GM11168 (cell line): ENCODE measurements at regions not wholly inside any gene's neighbourhood (a gene's known extent, or its start where the extent isn't known, plus 50 kb on each side); places are given as distances from the start of the nearest gene placed in this dataset.

Experiments used
- in situ Hi-C: fragments of 300-500 bp; cut with MboI; formaldehyde crosslinking; loops from one replicate; pipeline ENCODE4 v1.12.0; 2022; ENCODE audit warnings: low sequenced_read_pairs; ENCODE audit not compliant: unreplicated experiment

DNA sequence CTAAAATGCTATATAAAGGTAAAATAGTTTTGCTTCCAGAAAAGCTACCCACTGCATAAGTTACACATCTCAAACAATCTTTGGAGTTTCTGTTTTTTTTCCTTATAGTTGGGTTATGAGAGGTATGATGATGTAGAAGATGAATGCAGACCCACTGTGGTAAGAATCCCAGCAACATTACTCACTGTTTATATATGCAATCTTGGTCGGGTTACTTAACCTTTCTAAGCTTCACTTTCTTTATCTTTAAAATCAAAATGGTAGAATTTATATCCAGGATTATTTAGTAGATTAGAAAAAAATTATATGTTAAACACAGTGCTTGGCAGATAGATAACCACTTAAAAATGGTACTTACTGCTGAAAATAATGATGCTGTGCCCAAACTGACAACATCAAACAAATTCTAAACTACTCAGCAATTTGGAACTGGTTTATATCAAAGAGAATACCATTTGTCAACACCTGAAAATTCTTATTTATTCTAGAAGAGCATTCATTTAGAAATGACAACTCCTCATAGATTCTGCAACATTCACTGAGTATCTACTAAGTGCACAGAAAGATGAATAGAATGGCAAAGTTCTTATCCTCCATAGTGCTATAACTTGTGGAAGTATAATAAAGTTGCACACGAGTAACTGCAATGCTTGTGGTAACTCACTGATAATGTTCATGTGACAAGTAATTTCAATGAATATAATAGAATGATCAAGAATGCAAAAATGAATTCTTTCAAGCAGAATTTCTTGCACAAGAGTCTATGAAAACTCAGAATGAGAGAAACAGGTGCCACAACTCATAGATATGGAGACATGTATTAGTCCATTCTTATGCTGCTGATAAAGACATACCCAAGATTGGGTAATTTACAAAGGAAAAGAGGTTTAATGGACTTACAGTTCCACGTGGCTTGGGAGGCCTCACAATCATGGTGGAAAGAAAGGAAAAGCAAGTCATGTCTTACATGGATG lies 129.0 kb upstream of the SLC7A14 start:
- in situ Hi-C loops: no loop called here

DNA sequence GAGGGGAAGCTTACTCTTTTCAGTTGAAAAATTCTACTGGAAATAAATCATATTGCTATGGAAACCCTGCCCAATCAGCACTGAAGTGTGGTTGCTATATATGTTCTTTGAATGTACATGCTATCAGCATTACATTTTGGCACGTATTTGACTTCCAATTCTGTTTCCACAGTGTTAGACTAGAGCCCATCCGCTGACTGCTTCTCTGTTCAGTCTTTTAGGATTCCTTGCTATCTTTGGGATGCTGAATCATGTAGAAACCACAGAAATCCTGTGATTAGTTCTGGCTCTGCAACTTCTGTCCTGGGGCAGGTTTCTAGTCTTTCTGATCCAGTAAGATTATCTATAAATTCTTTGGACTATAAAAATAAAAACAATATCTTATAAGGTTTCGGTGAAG lies 128.2 kb upstream of the SLC7A14 start:
- in situ Hi-C loops: no loop called here

DNA sequence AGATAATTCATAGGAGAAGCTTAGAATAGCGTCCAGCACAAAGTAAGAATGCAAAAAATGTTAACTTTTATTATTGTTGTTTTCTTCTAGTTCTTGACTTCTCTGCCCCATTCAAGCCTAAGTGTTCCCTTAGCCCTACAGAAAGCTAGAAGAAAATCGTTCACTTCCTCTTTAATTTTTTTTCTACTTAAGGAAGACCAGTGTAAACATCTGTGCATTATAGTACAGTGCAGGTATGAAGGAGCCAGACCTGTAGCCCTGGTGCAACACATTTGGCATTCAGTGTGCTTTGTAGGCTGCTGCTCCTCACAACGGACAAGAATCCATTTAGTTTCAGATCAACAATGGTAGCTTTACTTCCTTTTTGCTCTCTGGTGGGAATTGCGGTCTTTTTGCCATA lies 127.8 kb upstream of the SLC7A14 start:
- in situ Hi-C loops: no loop called here

DNA sequence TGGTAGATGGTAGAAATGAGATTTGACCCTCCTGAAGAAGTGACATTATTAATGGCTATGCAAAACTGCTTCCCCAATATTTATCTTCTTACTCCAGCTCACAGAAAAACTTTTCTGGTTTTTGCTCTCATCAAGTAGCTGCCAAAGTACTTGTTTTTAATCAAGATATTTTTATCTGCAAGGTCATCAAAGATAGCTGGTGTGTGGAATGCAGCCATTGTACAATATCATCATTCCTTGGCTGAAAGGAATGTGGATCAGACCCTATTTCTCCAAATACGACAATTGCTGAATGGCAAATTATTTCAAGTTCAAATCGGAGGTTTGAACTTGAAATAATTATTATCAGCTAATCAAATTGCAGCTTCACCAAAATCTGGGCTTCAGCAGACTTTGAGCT lies 126.9 kb upstream of the SLC7A14 start:
- in situ Hi-C loops: no loop called here

DNA sequence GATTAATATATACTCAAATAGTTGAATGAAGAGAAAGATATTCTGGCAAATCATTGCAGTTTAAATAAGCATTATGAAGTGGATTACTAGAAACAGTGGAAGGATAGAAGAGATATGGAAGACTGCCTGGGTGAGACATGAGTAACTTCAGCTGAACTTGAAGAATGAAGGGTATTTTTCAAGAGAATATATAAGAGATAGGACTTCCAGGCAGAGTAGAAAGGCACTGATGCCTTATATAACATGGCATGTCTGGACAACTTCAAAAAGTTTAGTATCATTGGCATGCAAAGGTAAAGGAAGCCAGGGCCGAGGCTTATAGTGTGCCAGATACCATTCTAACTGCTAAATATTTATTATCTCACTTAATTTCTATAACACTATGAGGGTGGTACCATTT lies 126.5 kb upstream of the SLC7A14 start:
- in situ Hi-C loops: no loop called here

DNA sequence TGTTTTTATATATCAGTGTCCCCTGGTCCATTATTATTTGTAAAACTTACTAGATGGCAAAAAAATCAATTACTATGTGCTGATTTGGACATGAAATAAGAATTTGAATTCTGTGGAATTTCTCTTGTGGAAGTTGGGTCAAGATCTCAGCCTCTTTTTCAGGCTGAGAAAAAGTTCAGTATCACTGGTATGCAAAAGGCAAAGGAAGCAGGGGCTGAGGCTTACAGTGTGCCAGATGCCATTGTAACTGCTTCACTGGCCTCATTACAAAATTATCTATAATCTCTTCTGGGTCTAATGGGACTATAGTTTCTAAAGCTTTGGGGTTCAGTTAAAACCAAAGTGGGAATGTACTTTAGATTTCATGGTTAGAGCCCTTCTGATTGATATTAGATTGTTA lies 125.9 kb upstream of the SLC7A14 start:
- in situ Hi-C loops: no loop called here

DNA sequence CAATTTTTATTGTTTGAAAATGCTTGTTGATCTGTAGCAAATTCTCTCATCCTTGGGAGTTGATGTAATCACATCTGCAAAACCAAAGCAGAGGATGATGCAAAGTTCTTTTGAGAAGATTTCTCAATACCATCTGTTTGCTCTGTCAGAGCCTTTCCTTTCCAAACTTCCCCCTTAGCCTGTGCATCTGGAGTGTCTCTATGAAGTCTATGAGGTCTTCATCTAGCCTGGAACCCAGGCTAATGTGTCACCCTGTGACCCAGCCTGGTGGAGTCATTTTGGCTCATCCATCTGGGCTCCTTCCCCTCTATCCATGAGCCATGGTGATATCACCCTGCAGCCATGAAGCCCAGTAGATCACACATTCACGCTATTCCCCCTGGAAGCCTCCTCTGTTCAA lies 123.2 kb upstream of the SLC7A14 start:
- in situ Hi-C loops: no loop called here

DNA sequence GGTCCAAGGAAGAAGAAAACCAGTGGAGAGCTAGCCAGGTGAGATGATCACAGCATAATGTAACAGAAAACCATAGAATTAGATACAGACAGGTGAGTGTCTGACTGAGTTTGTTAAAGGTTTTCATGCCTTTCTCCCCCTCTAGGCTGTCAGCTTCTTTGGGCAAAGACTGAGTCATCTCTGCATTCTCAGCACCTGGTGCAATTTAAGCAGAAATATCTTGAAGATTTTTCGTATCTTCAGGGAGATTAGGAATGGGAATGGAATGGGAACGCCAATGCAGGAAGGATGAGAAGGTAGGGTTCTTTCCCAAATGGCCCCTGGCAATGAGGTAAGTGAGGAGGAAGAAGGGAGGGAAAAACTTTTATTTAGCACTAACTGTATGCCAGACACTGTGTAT lies 122.0 kb upstream of the SLC7A14 start:
- in situ Hi-C loops: no loop called here

DNA sequence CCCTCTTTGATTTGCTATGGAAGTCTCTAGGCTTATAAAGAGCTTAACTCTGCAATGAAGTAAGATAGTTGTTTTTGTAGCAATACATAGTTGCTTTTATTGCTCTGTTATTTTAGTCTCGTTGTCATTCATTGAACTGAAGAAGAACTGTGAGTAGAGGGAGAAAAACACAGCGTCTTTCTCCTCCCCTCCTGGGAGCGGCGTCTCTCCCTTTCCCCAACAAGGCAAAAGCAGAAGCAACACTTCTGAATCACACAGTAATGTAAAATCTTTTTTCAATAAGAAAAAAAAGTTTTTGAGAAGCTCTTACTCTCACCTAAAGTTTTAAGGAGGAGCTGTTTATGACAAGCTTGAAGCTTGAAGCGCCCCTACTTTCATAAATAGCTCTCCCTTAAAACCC lies 119.3 kb upstream of the SLC7A14 start:
- in situ Hi-C loops: no loop called here

DNA sequence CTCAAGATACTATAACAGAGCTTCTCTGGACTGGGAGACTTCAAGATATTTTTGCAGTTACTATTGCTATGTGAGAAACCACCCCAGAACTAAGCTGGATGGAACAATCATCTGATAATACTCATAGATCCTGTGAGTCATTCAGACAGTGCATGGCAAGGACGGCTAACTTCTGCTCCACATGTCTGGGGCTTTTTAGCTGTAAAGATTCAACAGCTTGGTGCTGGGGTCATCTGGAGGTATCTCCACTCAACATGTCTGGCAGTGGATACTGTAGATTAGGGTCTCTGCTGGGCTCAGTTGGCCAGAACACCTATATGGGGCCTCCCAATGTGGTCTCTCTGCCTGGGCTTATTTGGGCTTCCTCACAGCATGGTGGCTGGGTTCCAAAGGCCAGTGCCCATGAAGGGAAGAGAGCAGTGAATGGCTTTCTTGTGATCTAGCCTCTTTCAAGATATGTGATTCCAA lies 117.3 kb upstream of the SLC7A14 start:
- in situ Hi-C loops: no loop called here

DNA sequence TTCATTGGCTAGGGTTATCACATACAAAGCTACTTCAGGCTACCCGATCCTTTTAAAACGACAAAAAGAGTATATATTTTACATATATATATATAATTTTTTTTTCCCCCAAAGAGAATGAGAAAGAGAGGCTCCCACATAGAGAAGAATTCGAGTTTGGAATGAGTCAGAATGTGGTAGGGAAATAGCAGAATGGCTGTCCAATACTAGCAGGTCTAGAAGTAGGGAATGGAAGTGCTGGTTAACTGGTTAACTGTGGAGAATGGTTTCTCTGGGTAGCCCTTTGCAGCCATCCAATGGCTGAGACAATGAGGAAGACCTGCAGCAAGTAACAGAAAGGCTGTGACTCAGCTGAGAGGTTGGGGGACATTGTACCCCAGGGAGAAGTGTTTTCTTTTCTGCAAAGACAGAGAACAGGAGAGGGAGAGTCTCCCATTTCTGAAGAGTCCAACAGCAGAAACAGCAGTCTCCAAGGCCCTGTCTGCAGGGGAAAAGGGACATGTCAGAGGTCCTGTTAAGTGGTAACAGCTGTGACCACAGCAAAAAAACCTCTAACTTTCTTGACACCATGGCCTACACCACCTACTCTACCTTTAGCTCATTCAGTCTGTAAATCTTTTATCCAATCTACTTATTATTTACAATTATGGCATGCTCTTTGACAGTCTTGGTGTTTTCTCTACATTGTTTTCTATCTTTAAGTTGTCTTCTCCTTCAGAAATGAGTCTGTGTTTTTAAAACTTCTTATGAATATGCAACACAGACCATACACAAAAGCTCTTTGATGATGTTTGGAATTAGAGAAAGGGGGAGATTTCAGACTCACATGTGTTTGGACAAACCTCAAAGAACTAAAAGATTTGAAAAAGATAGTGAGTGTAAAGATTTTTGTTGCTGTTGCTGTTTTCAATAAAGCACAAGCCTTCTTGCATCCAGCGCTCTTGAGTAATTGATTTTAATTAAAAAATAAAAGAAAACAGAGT lies 116.1 kb upstream of the SLC7A14 start:
- in situ Hi-C loops: no loop called here

DNA sequence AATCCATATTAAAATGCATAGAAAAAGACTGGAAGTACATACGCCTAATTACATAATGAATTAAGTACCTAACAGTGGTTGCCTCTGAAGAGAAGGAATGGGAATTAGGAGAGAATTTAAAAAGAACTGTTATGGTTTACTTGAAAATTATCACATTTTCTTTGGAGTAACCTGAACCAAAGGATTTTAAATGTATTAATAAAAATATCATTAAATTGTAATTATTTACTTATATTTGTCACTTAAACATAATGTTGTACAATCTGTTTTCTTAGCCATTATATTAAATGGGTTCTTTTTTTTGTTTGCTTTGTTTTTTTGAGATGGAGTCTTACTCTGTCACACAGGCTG lies 114.2 kb upstream of the SLC7A14 start:
- in situ Hi-C loops: no loop called here

DNA sequence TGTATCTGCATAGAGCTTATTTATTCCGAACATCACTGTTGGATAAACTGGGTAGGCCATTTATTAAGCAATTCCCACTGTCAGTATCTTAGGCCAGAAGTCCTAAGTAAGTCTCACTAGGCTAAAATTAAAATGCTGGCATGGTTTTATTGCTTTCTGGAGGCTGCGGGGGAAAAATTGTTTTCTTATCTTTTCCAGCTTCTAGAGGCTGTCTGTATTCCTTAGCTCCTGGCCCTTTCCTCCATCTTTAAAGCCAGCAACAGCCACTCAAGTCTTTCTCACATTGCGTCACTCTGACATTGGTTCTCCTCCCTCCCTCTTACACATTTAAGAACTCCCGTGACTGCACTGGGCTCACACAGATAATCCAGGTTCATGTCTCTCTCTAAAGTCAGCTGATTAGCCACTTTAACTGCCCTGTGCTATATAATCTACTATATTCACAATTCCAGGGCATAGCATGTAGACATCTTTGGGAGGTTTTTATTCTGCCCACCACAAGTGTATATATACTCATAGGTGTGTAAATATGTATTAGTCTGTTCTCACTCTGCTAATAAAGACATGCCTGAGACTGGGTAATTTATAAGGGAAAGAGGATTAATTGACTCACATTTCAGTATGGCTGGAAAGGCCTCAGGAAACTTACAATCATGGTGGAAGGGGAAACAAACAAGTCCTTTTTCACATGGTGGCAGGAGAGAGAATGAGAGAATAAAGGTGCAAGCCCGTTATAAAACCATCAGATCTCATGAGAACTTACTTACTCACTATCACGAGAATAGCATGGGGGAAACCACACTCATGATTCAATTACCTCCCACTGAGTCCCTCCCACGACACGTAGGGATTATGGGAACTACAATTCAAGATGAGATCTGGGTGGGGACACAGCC lies 113.5 kb upstream of the SLC7A14 start:
- in situ Hi-C loops: loop anchor here (5.0 kb wide), 1 partner anchor 282 kb away; the partner anchor contains the start of gene CLDN11

DNA sequence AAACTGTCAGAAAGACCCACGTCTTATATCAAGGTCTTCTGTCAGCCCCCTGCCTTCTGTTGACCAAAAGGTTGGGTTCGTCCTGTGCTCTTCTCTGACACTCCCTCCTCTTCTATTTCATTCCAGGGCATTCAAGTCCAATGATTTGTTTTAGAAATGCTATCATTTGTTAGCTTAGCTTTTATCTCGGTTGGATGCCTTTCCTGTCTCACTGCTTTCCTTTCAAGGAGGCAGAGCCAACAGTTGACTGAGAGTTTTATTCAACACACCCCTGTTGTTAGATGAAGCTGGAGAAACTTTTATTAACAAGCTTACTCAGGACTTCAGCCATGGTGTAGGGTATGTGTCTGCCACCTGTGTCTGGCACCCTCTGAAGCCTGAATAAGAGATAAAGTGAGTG lies 112.0 kb upstream of the SLC7A14 start:
- in situ Hi-C loops: loop anchor here (5.0 kb wide), 1 partner anchor 281 kb away; the partner anchor contains the start of gene CLDN11

DNA sequence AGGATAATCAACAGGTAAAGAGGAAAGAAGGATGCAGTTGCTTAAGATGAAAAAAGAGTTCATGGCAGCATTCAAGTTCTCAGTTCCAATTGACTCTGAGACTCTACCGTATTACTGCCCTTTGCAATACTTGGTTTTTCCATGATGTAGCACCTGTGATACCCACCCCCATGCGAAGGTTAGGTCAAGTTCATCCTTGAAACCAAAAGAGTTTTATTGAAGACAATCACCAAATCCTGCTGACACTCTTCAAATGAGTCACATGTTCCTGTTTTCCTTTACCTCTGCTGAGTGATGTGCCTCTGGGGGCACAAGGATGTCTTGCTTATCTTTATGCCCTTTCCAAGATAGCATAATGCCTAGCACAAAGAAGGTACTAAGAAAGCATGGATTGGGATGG lies 111.3 kb upstream of the SLC7A14 start:
- in situ Hi-C loops: loop anchor here (5.0 kb wide), 1 partner anchor 280 kb away; the partner anchor contains the start of gene CLDN11

DNA sequence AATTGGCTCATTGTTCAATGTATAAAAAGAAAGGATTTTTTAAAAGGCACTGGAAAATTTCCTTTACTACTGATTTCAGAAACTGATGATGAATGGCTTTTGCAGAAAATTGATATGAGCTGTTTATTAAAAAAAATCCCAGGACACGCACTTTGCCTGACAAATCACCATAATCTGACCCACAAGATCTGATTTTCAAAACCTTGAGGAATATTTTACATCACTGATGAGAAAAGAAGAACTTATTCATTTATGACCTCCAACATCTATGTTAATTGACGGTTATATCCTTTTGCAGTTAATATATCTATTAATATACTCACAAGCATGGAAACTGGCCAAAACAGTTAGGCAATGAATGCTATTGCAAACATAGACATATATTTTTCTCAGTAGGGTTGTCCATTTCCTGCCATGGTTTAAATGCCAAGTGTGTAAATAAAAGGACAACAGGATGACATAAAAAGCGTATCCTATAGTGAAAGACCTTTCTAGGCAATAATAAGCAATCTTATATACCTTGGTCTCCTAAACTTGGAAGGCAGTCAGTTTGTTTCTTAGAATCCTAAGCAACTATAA lies 109.7 kb upstream of the SLC7A14 start:
- in situ Hi-C loops: loop anchor here (5.0 kb wide), 1 partner anchor 278 kb away; the partner anchor contains the start of gene CLDN11

DNA sequence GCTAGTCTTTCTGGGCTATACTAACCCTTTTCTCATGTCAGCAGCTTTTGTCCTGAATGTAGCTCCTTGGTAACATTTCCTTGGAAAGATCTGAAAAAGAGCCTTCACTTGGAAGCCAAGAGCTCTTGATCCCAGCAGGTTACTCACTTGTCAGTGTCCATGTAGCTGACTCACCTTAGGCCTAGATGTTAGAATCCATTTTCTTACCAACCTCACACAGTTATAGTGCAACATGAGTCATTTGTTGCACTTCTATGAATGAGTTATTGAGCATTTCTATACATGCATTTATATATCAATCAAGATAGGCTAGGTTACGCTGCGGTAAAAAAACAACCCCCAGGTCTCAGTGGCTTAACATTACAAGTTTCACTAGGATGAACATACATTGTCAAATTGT lies 106.8 kb upstream of the SLC7A14 start:
- in situ Hi-C loops: no loop called here

DNA sequence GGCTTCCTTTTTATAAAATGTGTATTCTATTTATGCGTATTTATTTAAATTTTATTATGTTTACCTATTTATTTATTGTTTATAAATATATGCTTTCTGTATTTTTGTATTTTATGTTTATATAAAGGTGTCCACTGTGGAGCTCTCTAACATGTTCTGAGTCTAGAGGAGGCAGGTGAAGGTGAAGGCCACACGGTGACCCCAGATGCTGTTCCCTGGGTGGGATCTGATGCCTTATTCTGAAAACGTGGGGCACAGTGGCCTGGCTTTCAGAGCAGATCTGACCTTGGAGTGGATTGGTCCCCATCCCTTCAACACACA lies 104.7 kb upstream of the SLC7A14 start:
- in situ Hi-C loops: no loop called here

DNA sequence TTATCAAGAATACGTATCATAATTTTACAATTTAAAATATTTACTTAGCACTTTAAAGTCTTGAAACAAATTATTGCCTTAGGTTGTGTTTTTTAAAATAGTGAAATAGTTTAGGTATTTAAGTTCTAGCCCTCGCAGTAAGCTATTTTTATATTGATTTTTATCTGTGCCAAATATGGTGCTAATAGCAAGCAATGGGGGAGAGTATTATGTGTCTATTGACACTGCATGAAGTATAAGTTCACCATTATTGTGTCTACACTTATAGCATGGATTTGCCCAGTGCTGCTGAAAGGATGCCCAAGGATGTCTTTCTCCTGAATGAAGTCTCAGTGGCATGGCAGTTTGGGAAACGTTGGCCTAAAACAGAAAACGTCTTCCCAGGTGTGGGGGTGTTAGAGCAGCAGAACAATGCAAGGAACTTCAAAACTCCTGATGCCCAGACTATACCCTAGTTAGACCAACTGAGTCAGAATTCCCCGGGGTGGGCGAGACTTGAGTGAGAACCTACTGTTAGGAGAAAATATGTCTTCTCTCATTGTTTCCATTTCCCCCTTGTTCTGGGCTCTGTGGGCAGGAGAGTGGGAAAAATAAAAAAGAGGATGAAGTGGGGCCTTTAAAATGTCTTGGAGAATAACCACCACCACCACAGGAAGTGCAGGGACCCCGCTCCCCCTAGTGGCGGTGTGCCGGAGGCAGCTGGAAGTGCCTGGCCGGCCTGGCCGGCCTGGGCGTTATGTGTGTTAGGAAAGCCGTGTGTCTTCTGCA lies 104.2 kb upstream of the SLC7A14 start:
- in situ Hi-C loops: no loop called here
